ENCODE measurements at regions not wholly inside any gene's neighbourhood (a gene's known extent, or its start where the extent isn't known, plus 50 kb on each side); places are given as distances from the start of the nearest gene placed in this dataset.
A peak's percentile ranks its signal among the peaks of the same experiment; 100 is the strongest.

DNA sequence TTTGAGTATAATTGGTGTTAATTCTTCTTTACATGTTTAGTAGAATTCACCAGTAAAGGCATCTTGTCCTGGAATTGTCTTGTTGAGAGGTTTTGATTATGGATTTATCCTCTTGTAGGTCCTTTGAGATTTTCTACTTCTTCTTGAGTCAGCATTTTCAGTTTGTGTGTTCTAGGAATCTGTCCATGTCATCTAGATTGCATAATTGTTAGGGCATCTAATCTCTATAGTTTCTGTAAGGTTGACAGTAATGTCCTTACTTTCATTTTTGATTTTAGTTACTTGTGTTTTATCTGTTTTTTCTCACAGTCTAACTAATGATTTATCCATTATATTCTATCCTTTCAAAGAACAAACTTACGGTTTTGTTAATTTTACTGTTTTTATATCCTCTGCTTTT lies 492.0 kb downstream of the FGF9 start:
- Histone ChIP-seq H2AFZ (ENCODE audit: insufficient read depth, low read depth, low read length, poor library complexity, severe bottlenecking) (peak overlapping the region; percentile 32), H3K9me3 (ENCODE audit: control extremely low read depth in 1 of 3, control insufficient read depth in 2 of 3, insufficient read depth in 1 of 3, low read length in 2 of 3) (no peaks in the 10 kb centered on the region), H3K4me1 (ENCODE audit: control insufficient read depth in 2 of 2, insufficient read depth in 2 of 2, low read length in 2 of 2) (peaks cover 10 to 17% of the 10 kb centered on the region in 2 donors), H3K36me3 (replicated peaks in 1 of 2; ENCODE audit: control extremely low read depth in 1 of 2, control insufficient read depth in 1 of 2, extremely low read depth in 1 of 2, insufficient read depth in 2 of 2, low read length in 1 of 2) (no peaks in the 10 kb centered on the region), H4K20me1 (ENCODE audit: control insufficient read depth, insufficient read depth, low read length, poor library complexity, severe bottlenecking) (no peaks in the 10 kb centered on the region), H3K27ac (ENCODE audit: low read length in 2 of 2) (no peak overlapping the region), H3K79me2 (ENCODE audit: control insufficient read depth, insufficient read depth, low read length) (no peaks in the 10 kb centered on the region), H3K4me2 (replicated peaks; ENCODE audit: low read depth, low read length, poor library complexity, severe bottlenecking) (peak overlapping the region; percentile 50), H3K9ac (ENCODE audit: low read length) (peak overlapping the region; percentile 11), H3K4me3 (ENCODE audit: control extremely low read depth in 1 of 5, extremely low read depth in 1 of 5, insufficient read depth in 1 of 5, low read depth in 2 of 5, low read length in 4 of 5) (peak overlapping the region in 1 of 5 experiments; percentile 40), H3K27me3 (replicated peaks in 1 of 4; ENCODE audit: control extremely low read depth in 1 of 4, control insufficient read depth in 3 of 4, insufficient read depth in 4 of 4, low read length in 3 of 4) (no peaks in the 10 kb centered on the region)
- Mint-ChIP-seq H3K9me3 (ENCODE audit: insufficient read depth) (no peaks in the 10 kb centered on the region), H3K27ac (no peak overlapping the region), H3K27me3 (no peaks in the 10 kb centered on the region), H3K4me3 (peak overlapping the region; percentile 23), H3K4me1 (peaks cover 24% of the 10 kb centered on the region)
- POLR2A ChIA-PET, result no interaction called here
- intact Hi-C loops (cut with micrococcal nuclease), result loop anchor here (1.0 kb wide), 1 partner anchor 49 kb away; no protein-coding TSS in a partner anchor
- no peak for ATAC-seq (ENCODE audit: low read depth)
- no CpG with 5 or more reads among the region's 1 CpG for WGBS (ENCODE audit: insufficient coverage)
- TF ChIP-seq, protein P1, sequence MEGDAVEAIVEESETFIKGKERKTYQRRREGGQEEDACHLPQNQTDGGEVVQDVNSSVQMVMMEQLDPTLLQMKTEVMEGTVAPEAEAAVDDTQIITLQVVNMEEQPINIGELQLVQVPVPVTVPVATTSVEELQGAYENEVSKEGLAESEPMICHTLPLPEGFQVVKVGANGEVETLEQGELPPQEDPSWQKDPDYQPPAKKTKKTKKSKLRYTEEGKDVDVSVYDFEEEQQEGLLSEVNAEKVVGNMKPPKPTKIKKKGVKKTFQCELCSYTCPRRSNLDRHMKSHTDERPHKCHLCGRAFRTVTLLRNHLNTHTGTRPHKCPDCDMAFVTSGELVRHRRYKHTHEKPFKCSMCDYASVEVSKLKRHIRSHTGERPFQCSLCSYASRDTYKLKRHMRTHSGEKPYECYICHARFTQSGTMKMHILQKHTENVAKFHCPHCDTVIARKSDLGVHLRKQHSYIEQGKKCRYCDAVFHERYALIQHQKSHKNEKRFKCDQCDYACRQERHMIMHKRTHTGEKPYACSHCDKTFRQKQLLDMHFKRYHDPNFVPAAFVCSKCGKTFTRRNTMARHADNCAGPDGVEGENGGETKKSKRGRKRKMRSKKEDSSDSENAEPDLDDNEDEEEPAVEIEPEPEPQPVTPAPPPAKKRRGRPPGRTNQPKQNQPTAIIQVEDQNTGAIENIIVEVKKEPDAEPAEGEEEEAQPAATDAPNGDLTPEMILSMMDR (IDR thresholded peaks at IDR 0.05), result no peak
- TF ChIP-seq EZH2 (IDR thresholded peaks at IDR 0.05; ENCODE audit: borderline replicate concordance, insufficient read depth, low read depth, low read length, poor library complexity, severe bottlenecking), result no peak
- CTCF ChIA-PET, result no interaction called here
- no peak for DNase-seq

DNA sequence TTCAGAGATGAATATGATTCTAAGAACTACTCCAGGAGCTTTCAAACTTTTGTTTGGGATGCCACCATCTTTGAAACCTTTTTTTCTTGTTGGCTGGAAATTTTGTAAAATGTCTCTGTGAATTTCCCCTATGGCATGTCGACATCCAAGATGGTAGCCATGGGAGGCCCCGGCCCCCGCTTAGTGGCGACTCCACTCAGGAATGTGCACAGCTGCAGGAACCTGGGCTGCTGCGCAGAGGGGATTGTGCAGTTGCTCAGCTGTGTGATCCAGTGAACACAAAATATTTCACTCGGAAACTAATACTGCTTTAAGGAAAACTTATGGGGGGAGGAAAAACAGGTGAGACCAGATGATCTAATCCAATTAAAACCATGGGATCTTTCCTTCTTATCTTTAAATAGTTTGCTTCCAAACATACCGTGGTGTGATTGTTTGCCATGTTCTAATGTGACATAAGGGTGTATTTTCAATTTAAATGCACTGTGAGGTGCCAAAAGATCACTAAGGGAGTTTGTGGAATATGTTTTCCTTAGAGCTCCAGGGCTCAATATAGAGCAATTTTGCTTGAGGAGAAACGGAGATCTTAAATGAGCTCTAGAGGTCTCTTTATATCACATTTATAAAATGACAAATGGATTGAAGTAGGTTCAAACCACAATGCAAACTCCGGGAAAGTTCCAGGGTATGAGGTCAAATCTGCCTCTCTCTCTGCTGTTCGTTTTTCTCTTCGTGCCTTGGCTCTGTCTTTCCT lies 497.7 kb downstream of the FGF9 start:
- H3K9me3 ChIP-seq (ENCODE audit: control extremely low read depth in 1 of 3, control insufficient read depth in 2 of 3, insufficient read depth in 1 of 3, low read length in 2 of 3), result peaks cover 0 to 2% (median 0%) of the 10 kb centered on the region in 3 donors
- no peak overlapping the region for H3K27ac Mint-ChIP-seq
- no peaks in the 10 kb centered on the region for H3K27me3 ChIP-seq (replicated peaks in 1 of 4; ENCODE audit: control extremely low read depth in 1 of 4, control insufficient read depth in 3 of 4, insufficient read depth in 4 of 4, low read length in 3 of 4)
- H3K4me3 Mint-ChIP-seq, result no peak overlapping the region
- H3K36me3 ChIP-seq (replicated peaks in 1 of 2; ENCODE audit: control extremely low read depth in 1 of 2, control insufficient read depth in 1 of 2, extremely low read depth in 1 of 2, insufficient read depth in 2 of 2, low read length in 1 of 2), result no peaks in the 10 kb centered on the region
- H3K27me3 Mint-ChIP-seq, result no peaks in the 10 kb centered on the region
- H3K9ac ChIP-seq (ENCODE audit: low read length), result no peak overlapping the region
- no peaks in the 10 kb centered on the region for H4K20me1 ChIP-seq (ENCODE audit: control insufficient read depth, insufficient read depth, low read length, poor library complexity, severe bottlenecking)
- intact Hi-C loops (cut with micrococcal nuclease), result no loop called here
- POLR2A ChIA-PET, result no interaction called here
- TF ChIP-seq EZH2 (IDR thresholded peaks at IDR 0.05; ENCODE audit: borderline replicate concordance, insufficient read depth, low read depth, low read length, poor library complexity, severe bottlenecking), result no peak
- TF ChIP-seq, protein P1 (IDR thresholded peaks at IDR 0.05), result no peak
- H3K4me3 ChIP-seq (ENCODE audit: control extremely low read depth in 1 of 5, extremely low read depth in 1 of 5, insufficient read depth in 1 of 5, low read depth in 2 of 5, low read length in 4 of 5), result no peak overlapping the region
- no peak overlapping the region for H3K27ac ChIP-seq (ENCODE audit: low read length in 2 of 2)
- WGBS (ENCODE audit: insufficient coverage), result 96% methylated on average over 8 of the region's 11 CpGs
- no peak for ATAC-seq (ENCODE audit: low read depth)
- H3K4me1 Mint-ChIP-seq, result no peaks in the 10 kb centered on the region
- no peaks in the 10 kb centered on the region for H3K4me1 ChIP-seq (ENCODE audit: control insufficient read depth in 2 of 2, insufficient read depth in 2 of 2, low read length in 2 of 2)
- H2AFZ ChIP-seq (ENCODE audit: insufficient read depth, low read depth, low read length, poor library complexity, severe bottlenecking), result no peak overlapping the region
- no peak overlapping the region for H3K4me2 ChIP-seq (replicated peaks; ENCODE audit: low read depth, low read length, poor library complexity, severe bottlenecking)
- CTCF ChIA-PET, result no interaction called here
- DNase-seq, result no peak
- H3K9me3 Mint-ChIP-seq (ENCODE audit: insufficient read depth), result no peaks in the 10 kb centered on the region
- no peaks in the 10 kb centered on the region for H3K79me2 ChIP-seq (ENCODE audit: control insufficient read depth, insufficient read depth, low read length)

All from B cell (primary cell).